ENCODE measurements at regions not wholly inside any gene's neighbourhood (a gene's known extent, or its start where the extent isn't known, plus 50 kb on each side); places are given as distances from the start of the nearest gene placed in this dataset.

- no peak for FAIRE-seq
- POLR2A ChIA-PET = no interaction called here
Observed at GRCh38 chr3:95302044-95302443, 1239.2 kb downstream of the NSUN3 start.

More at GRCh38 chr3:95302044-95302443, 1239.2 kb downstream of the NSUN3 start:
- in situ Hi-C loops (cut with MboI) = no loop called here
- Histone ChIP-seq H3K79me2 (ENCODE audit: control insufficient read depth, insufficient read depth, low read length) (no peaks in the 10 kb centered on the region), H3K27ac (ENCODE audit: extremely low read depth, low read depth, low read length) (no peak overlapping the region), H2AFZ (ENCODE audit: low read depth, low read length) (no peak overlapping the region), H3K36me3 (ENCODE audit: control insufficient read depth, insufficient read depth, low read length) (no peaks in the 10 kb centered on the region), H3K4me2 (ENCODE audit: insufficient read depth, low read length) (no peak overlapping the region), H3K9me3 (replicated peaks; ENCODE audit: control insufficient read depth, insufficient read depth, low read depth, low read length) (no peaks in the 10 kb centered on the region), H3K9ac (ENCODE audit: insufficient read depth in 1 of 2, low read depth in 2 of 2, low read length in 2 of 2) (no peak overlapping the region), H3K4me1 (replicated peaks in 1 of 2; ENCODE audit: control insufficient read depth in 2 of 2, insufficient read depth in 2 of 2, low read length in 2 of 2) (no peaks in the 10 kb centered on the region), H3K4me3 (no peak overlapping the region), H4K20me1 (replicated peaks; ENCODE audit: control insufficient read depth, insufficient read depth, low read length) (no peaks in the 10 kb centered on the region), H3K9me1 (ENCODE audit: control insufficient read depth, insufficient read depth, low read length) (no peaks in the 10 kb centered on the region), H3K27me3 (ENCODE audit: control insufficient read depth in 2 of 2, insufficient read depth in 2 of 2, low read length in 2 of 2) (no peaks in the 10 kb centered on the region)
- 0% methylated on average over 1 of the region's 1 CpG for WGBS (ENCODE audit: insufficient coverage, low coverage, missing lambda C conversion rate)
- BruUV-seq (replicated peaks) = no TSS peak
- intact Hi-C loops (cut with micrococcal nuclease) = no loop called here
- TF ChIP-seq PBX2 (CRISPR knock-in tag; IDR thresholded peaks at IDR 0.05; ENCODE audit: low read depth) (no peak), PBX2 (tag; conservative IDR thresholded peaks at IDR 0.05; ENCODE audit: low read depth) (no peak), KLF10 (CRISPR knock-in tag; IDR thresholded peaks at IDR 0.05) (no peak), SMARCA4 (IDR thresholded peaks at IDR 0.05) (no peak), NUFIP1 (IDR thresholded peaks at IDR 0.05; ENCODE audit: partially characterized antibody) (no peak), ZNF407 (IDR thresholded peaks at IDR 0.05; ENCODE audit: low read depth) (no peak)
- TF ChIP-seq, protein P1, sequence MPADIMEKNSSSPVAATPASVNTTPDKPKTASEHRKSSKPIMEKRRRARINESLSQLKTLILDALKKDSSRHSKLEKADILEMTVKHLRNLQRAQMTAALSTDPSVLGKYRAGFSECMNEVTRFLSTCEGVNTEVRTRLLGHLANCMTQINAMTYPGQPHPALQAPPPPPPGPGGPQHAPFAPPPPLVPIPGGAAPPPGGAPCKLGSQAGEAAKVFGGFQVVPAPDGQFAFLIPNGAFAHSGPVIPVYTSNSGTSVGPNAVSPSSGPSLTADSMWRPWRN (IDR thresholded peaks at IDR 0.05; ENCODE audit: low read depth) = no peak
- no peak for DNase-seq (ENCODE audit: extremely low read depth in 1 of 4, low spot score in 3 of 4)
- CTCF ChIA-PET (ENCODE audit: low intra/inter-chr PET ratio) = no interaction called here
- no peak for ATAC-seq

Data from K562 (cell line).